ENCODE measurements at regions not wholly inside any gene's neighbourhood (a gene's known extent, or its start where the extent isn't known, plus 50 kb on each side); places are given as distances from the start of the nearest gene placed in this dataset.
A peak's percentile ranks its signal among the peaks of the same experiment; 100 is the strongest.

DNA sequence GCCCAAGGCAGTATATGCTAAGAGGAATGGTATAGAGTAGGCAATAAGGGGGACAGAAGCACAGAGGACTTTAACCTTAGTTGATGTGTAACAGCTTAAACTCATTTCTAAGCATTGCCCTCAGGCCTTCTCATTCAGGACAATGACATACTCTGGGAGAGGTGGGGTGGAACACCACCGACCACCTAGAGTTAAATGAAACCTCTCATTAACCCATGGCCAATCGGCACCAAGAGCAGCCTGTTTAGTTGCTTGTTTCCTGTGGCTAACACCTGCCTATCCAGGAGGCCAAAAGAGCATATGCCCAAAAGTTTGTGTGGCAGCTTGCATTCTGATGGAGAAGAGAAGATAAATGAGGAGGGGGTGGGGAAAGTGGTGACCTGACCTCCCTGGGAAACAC, 50.0 kb downstream of the PABIR2 start:
- DNase-seq, result no peak

DNA sequence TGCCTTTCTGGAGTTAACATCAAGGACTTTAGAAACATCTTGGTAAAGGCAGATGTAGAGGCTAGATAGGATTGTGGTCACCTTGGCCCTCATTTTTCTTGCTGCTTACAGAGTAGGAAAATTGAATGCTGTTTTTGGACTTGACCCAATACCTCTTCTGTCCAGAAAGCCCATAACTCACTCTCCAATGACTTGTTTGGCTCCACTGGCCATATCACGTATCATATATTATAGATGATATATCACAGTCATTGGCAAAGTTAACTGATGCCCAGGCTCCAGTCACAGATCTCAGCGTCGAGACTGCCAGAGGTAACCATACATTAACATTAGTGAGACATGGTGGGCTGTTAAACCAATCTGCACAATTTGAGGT, 50.6 kb downstream of the PABIR2 start:
- no peak for DNase-seq

DNA sequence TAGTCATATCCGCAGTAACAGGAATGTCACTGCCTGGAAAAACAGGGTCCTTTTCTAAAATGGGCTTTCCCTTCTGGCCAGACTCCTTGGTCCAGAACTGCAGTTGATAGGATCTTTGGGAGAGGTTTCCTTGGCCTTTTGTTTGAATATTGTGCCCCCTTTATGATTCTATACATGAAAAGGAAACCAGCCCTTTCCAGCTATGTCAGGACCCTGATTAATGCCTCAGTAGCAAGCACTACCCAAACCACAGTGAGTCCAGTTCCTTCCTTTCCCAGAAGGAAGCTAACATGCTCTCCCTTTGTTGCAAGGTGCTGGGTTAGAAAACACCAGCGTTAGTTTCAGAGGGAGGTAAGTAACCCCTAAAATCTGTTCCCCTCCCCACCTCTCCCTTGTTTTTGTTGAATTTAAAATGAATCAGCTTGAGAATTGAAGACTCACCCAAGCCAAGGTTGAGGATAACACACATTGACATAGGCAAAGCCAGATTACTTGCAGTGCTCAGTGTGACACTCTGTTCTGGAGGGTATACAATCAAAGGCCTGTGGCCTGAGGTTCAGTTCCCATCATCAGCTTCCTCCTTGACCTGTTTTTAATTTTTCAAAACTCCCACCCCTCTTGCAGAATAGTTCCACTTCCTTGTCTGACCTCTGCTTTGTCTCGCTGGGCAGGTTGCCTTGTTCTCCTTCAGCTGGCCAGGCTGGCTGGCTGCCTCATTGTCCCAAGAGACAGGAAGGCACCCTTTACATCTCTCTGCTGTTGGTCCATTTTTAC, 51.2 kb downstream of the PABIR2 start:
- DNase-seq, result peak in 2 of 51 donors; percentile 0 to 1

GRCh38 chrX:134743091-134743490, 53.9 kb downstream of the PABIR2 start:
- no peak for DNase-seq

- no peak for DNase-seq
These were observed 54.4 kb downstream of the PABIR2 start for GRCh38 chrX:134742573-134742972.

DNA sequence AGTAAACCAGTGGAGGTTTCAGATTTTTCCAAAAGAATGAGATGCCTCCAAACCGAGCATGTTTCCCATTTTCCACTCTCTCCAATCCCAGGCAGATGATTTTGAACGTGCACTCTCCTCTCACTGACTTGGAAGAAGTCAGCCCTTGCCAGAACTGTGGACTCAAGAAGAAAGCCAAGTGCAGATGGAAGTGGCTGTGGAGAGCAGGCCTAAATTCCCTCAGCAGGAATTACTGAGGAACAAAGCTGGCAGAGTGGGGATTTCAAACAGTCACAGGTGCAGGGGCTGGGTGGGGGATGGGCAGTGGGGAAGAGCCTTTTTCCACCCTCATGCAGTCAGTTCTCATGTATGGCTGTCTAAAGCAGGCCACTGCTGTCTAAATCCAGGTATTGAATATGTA, 55.3 kb downstream of the PABIR2 start:
- no peak for DNase-seq

DNA sequence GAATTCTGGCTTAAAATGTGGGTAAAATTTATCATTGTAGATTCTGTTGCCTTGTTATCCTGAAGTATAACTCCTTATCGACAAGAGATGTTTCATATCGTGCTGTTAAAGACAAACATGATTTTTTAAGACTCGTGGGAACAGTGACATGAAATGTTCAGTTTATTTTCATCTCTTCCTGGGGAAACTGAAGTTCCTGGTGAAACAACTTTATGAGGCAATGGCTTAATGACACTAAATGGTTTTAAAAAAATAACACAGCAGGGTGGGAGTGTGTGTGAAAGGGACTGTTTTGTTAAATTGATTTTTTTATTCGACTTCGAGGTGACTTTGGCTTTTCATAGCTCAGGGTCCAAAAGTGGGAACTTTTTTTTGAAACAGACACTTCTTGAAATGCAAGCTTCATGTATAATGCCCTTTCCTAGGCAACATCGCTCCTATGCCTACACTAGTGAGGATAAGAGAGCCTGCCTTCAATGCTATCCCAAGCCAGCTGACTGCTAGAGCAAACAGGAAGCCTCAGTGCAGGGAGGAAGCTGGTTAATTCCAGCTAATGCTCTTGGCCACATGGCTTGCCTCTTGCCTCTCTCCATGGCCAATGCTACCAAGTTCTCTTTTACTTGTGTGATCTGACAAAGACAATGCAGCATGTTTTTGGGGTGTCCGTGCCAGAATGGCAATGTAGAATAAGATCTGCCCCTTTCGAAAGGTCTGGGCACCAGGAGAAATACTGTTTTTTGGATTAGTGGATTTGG, 57.8 kb downstream of the PABIR2 start:
- no peak for DNase-seq

DNA sequence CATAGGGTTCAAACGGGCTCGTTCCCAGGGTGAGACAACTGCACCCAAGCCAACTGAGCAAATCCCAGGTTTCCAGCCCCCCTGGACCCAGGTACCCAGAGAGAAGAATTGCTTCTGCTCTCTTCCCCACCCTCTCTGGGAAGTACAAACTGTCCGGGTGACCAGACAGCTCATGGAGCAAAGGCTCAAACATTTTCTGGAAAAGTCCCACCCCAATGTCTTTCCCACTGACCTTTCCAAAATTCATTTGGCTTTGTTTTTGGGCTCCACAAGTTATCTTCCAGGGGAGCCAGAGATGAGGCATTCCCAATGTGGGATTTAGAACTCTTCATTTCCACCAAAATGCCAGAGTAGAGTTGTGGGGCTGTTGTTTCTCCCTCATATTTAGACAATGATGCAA, 58.6 kb downstream of the PABIR2 start:
- no peak for DNase-seq

GRCh38 chrX:134737721-134738369, 59.2 kb downstream of the PABIR2 start:
- DNase-seq, result no peak

DNA sequence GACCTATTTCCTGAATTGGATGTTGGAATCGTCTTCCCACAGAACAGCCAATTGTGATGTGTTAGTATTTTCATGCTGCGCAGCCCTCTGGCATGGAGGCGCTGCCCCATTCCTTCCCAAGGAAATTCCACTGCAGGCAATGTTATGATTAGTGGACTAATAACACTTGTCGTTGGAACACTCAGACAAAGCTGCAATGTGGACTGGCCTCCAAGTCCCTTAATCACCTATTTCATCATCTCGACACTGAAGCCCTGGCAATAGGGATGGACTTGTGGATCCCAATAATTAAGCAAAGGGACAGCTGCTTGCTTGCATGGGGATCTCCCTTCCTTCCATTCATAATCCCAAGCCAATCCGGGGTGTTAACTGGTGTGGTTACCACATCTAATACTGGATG, 59.9 kb downstream of the PABIR2 start:
- DNase-seq, result no peak

- DNase-seq, result no peak
These were observed 60.6 kb downstream of the PABIR2 start for GRCh38 chrX:134736356-134736755.

DNA sequence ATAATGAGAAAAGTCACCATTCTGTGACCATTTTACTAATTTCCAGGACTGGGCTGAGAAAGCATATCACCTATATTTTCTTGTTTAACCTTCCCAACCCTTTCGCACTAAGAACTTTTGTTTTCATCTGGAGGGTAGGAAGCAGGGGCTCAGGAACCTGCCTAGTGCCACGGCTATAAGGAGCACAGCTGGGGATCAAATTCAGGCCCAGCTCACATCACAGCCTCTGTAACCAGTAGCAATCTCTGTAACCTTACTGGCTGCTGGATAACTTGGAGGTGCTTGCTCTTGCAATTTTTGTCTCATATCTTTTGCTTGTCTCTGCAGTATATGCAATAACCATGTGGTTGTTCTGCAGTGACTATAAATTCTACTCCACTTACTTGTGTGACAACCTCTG, 62.0 kb downstream of the PABIR2 start:
- DNase-seq, result no peak

GRCh38 chrX:134734466-134734952, 62.5 kb downstream of the PABIR2 start:
- DNase-seq, result no peak

- DNase-seq, result no peak
These were observed 63.4 kb downstream of the PABIR2 start for GRCh38 chrX:134733591-134733990.

GRCh38 chrX:134732676-134733075, 64.3 kb downstream of the PABIR2 start:
- DNase-seq, result no peak

- DNase-seq, result no peak
These were observed 64.9 kb downstream of the PABIR2 start for GRCh38 chrX:134732152-134732551.

DNA sequence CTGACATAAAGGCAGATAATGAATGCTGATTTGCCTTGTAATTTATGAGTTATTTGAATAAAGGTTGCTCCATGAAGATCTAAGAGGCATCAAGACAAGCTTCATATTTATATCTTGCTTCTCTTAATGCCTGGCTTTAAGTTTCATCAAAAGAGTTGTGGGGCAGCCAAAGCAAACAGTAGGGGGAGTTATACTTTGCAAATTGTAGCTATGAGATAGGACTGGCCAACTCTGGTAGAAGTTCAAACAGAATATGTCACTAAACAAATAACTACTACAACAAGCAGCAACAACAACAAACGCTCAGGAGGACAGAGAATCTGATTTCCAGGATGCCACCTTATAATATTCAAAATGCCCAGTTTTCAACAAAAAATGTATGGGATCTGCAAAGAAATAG, 69.1 kb upstream of the PLAC1 start:
- no peak for DNase-seq

GRCh38 chrX:134725103-134725690, 66.9 kb upstream of the PLAC1 start:
- no peak for DNase-seq

GRCh38 chrX:134721766-134722532, 63.7 kb upstream of the PLAC1 start:
- no peak for DNase-seq

- DNase-seq, result no peak
These were observed 60.7 kb upstream of the PLAC1 start for GRCh38 chrX:134718966-134719317.

Measured in hypothalamus (tissue), 51 donors.